Stomach smooth muscle (tissue), 2 donors: ENCODE measurements at regions not wholly inside any gene's neighbourhood (a gene's known extent, or its start where the extent isn't known, plus 50 kb on each side); places are given as distances from the start of the nearest gene placed in this dataset.

Experiments
- H3K27ac ChIP-seq: one replicate; pipeline ENCODE4 v1.7.0; 2013; ENCODE audit warnings: mild to moderate bottlenecking, low read length, inconsistent platforms
- H3K27me3 ChIP-seq, 2 donors: one replicate each; pipeline ENCODE4 v1.7.0; 2013; ENCODE audit warnings: low read length in 2 of 2; ENCODE audit not compliant: insufficient read depth in 2 of 2, control insufficient read depth in 1 of 2
- H3K36me3 ChIP-seq, 2 donors: one replicate each; pipeline ENCODE4 v1.7.0; 2013; ENCODE audit warnings: low read length in 2 of 2; ENCODE audit not compliant: control insufficient read depth in 2 of 2, insufficient read depth in 2 of 2
- H3K4me1 ChIP-seq: one replicate; pipeline ENCODE4 v1.7.0; 2013; ENCODE audit warnings: low read length; ENCODE audit not compliant: control insufficient read depth, insufficient read depth
- H3K4me3 ChIP-seq, 2 donors: one replicate each; pipeline ENCODE4 v1.7.0; 2013; ENCODE audit warnings: low read length in 2 of 2
- H3K9ac ChIP-seq, 2 donors: one replicate each; pipeline ENCODE4 v1.7.0; 2013; ENCODE audit warnings: low read length in 2 of 2, mild to moderate bottlenecking in 1 of 2
- H3K9me3 ChIP-seq, 2 donors: one replicate each; pipeline ENCODE4 v1.7.0; 2013; ENCODE audit warnings: low read length in 2 of 2; ENCODE audit not compliant: control insufficient read depth in 2 of 2
- donor health status: healthy.
- donor health status: Pancreatic carcinoma.

GRCh38 chr2:111219285-111219684, 98.6 kb downstream of the BCL2L11 start:
- H3K4me3 ChIP-seq, result no peak overlapping the region
- H3K4me1 ChIP-seq, result no peaks in the 10 kb centered on the region
- no peak overlapping the region for H3K27ac ChIP-seq
- no peak overlapping the region for H3K9ac ChIP-seq
- H3K36me3 ChIP-seq, result no peaks in the 10 kb centered on the region
- no peaks in the 10 kb centered on the region for H3K9me3 ChIP-seq
- no peaks in the 10 kb centered on the region for H3K27me3 ChIP-seq

GRCh38 chr2:111219734-111220505, 99.2 kb downstream of the BCL2L11 start:
- Histone ChIP-seq H3K36me3 (no peaks in the 10 kb centered on the region), H3K4me1 (no peaks in the 10 kb centered on the region), H3K9ac (no peak overlapping the region), H3K27me3 (no peaks in the 10 kb centered on the region), H3K27ac (no peak overlapping the region), H3K9me3 (no peaks in the 10 kb centered on the region), H3K4me3 (no peak overlapping the region)

- Histone ChIP-seq H3K4me3 (no peak overlapping the region), H3K4me1 (no peaks in the 10 kb centered on the region), H3K9ac (no peak overlapping the region), H3K9me3 (no peaks in the 10 kb centered on the region), H3K27me3 (no peaks in the 10 kb centered on the region), H3K27ac (no peak overlapping the region), H3K36me3 (no peaks in the 10 kb centered on the region)
These were observed 100.2 kb downstream of the BCL2L11 start for GRCh38 chr2:111220962-111221361.

- Histone ChIP-seq H3K4me3 (no peak overlapping the region), H3K27ac (no peak overlapping the region), H3K9ac (no peak overlapping the region), H3K27me3 (no peaks in the 10 kb centered on the region), H3K9me3 (no peaks in the 10 kb centered on the region), H3K36me3 (no peaks in the 10 kb centered on the region), H3K4me1 (no peaks in the 10 kb centered on the region)
These were observed 101.0 kb downstream of the BCL2L11 start for GRCh38 chr2:111221701-111222100.

GRCh38 chr2:111222204-111222866, 101.6 kb downstream of the BCL2L11 start:
- no peak overlapping the region for H3K4me3 ChIP-seq
- no peaks in the 10 kb centered on the region for H3K36me3 ChIP-seq
- H3K27ac ChIP-seq, result no peak overlapping the region
- no peaks in the 10 kb centered on the region for H3K27me3 ChIP-seq
- H3K9me3 ChIP-seq, result no peaks in the 10 kb centered on the region
- no peak overlapping the region for H3K9ac ChIP-seq
- H3K4me1 ChIP-seq, result no peaks in the 10 kb centered on the region

GRCh38 chr2:111225856-111226255, 105.1 kb downstream of the BCL2L11 start:
- no peaks in the 10 kb centered on the region for H3K4me1 ChIP-seq
- no peaks in the 10 kb centered on the region for H3K36me3 ChIP-seq
- H3K27me3 ChIP-seq, result no peaks in the 10 kb centered on the region
- H3K4me3 ChIP-seq, result no peak overlapping the region
- no peaks in the 10 kb centered on the region for H3K9me3 ChIP-seq
- H3K27ac ChIP-seq, result no peak overlapping the region
- no peak overlapping the region for H3K9ac ChIP-seq

- Histone ChIP-seq H3K27ac (no peak overlapping the region), H3K27me3 (no peaks in the 10 kb centered on the region)
These were observed 106.4 kb downstream of the BCL2L11 start for GRCh38 chr2:111226876-111227700.

GRCh38 chr2:111227716-111228141, 107.0 kb downstream of the BCL2L11 start:
- no peak overlapping the region for H3K4me3 ChIP-seq
- no peak overlapping the region for H3K27ac ChIP-seq
- H3K36me3 ChIP-seq, result no peaks in the 10 kb centered on the region
- no peaks in the 10 kb centered on the region for H3K27me3 ChIP-seq
- no peak overlapping the region for H3K9ac ChIP-seq
- no peaks in the 10 kb centered on the region for H3K4me1 ChIP-seq
- no peaks in the 10 kb centered on the region for H3K9me3 ChIP-seq

More at GRCh38 chr2:111226876-111227700, 106.4 kb downstream of the BCL2L11 start:
- H3K9ac ChIP-seq, result no peak overlapping the region
- H3K9me3 ChIP-seq, result no peaks in the 10 kb centered on the region
- no peaks in the 10 kb centered on the region for H3K36me3 ChIP-seq
- H3K4me3 ChIP-seq, result no peak overlapping the region
- no peaks in the 10 kb centered on the region for H3K4me1 ChIP-seq

GRCh38 chr2:111231532-111232252, 111.0 kb downstream of the BCL2L11 start:
- no peaks in the 10 kb centered on the region for H3K36me3 ChIP-seq
- no peaks in the 10 kb centered on the region for H3K9me3 ChIP-seq
- H3K9ac ChIP-seq, result no peak overlapping the region
- H3K27ac ChIP-seq, result no peak overlapping the region
- no peaks in the 10 kb centered on the region for H3K4me1 ChIP-seq
- no peak overlapping the region for H3K4me3 ChIP-seq
- no peaks in the 10 kb centered on the region for H3K27me3 ChIP-seq
